ENCODE measurements at regions not wholly inside any gene's neighbourhood (a gene's known extent, or its start where the extent isn't known, plus 50 kb on each side); places are given as distances from the start of the nearest gene placed in this dataset.

DNA sequence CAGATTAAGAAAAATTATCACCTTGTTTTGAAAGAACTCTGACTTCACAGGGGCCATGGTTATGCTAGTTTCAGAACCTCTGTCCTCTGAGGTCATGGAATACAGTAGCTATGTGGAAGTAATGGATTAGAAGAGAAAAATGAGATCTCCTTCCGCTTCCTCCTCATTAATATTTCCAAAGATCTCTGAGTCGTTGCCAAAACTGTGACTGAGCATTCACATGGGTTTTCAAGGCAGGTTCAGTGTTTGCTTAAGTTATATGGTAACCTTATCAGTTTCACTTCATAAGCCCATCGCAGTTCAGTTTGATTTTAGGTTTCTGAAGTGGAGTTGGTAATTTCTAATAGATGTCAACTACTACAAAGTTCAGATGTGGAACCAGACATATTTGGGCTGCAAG, 321.2 kb upstream of the SOX9 start:
- TF ChIP-seq, protein P1, sequence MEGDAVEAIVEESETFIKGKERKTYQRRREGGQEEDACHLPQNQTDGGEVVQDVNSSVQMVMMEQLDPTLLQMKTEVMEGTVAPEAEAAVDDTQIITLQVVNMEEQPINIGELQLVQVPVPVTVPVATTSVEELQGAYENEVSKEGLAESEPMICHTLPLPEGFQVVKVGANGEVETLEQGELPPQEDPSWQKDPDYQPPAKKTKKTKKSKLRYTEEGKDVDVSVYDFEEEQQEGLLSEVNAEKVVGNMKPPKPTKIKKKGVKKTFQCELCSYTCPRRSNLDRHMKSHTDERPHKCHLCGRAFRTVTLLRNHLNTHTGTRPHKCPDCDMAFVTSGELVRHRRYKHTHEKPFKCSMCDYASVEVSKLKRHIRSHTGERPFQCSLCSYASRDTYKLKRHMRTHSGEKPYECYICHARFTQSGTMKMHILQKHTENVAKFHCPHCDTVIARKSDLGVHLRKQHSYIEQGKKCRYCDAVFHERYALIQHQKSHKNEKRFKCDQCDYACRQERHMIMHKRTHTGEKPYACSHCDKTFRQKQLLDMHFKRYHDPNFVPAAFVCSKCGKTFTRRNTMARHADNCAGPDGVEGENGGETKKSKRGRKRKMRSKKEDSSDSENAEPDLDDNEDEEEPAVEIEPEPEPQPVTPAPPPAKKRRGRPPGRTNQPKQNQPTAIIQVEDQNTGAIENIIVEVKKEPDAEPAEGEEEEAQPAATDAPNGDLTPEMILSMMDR (IDR thresholded peaks at IDR 0.05): no peak
- TF ChIP-seq POLR2A (IDR thresholded peaks at IDR 0.05): no peak
